ENCODE measurements at regions not wholly inside any gene's neighbourhood (a gene's known extent, or its start where the extent isn't known, plus 50 kb on each side); places are given as distances from the start of the nearest gene placed in this dataset.

- DNase-seq: no peak
Measured at GRCh38 chr6:71533939-71534379, 245.3 kb downstream of the OGFRL1 start.

GRCh38 chr6:71534921-71535320 lies 246.3 kb downstream of the OGFRL1 start:
- DNase-seq: no peak

- no peak for DNase-seq
Measured at GRCh38 chr6:71537717-71538116, 249.1 kb downstream of the OGFRL1 start.

DNA sequence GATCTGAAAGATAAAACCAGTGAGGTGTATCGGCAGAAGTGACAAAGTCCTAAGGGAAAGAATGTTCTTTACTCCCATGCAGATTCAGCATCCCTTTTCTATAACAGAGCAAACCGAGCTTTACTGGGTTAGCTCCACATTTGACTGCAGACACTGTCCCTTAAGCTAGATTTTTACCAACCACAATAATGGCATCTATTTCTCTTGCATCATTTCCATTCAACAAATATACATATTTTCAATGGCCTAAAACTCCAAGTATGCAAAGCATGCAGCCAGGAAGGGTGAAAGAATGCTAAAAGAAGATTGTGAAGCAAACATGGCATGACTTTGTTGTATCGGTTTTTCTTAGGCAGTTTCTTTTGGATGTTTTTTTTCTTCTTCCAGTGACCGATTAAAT lies 255.4 kb downstream of the OGFRL1 start:
- no peak for DNase-seq

DNA sequence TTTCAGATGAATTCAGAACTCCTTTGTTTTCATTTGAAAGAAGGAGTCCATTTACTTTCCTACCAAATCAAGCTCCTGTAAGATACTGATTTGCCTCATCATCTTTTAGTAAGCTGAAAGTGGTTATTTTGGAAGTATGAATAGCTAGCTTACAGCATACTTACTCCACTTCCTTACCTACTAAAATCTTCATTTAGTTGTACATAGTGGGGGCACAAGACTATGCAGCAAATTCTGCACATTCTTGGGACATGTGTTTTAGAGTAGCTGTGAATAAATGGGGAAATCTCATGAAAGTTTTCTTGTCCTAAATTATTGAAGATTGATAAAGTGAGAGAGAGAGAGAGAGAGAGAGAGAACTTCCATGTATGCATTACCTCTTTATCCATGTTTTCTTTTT lies 256.3 kb downstream of the OGFRL1 start:
- no peak for DNase-seq

GRCh38 chr6:71545905-71546304 lies 257.3 kb downstream of the OGFRL1 start:
- DNase-seq: no peak

DNA sequence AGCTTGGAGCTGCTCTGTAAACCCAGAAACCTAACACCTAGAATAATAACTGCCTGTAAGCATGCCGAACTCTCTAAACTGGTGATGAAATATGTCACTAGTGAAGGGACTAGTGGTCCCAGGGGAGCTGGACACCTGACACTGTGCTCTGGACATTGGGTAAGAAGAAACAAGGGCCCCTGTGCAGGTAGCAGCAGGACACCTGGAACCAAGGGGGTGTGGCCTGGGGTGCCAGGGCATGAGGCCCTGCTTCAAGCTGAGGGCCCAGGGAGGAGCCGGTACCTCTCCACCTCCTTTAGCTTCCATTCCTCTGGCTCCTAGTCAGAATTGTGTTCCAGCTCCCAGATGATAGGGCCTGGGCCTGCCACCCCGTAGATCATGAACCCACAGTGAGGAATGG lies 263.2 kb downstream of the OGFRL1 start:
- DNase-seq: no peak

DNA sequence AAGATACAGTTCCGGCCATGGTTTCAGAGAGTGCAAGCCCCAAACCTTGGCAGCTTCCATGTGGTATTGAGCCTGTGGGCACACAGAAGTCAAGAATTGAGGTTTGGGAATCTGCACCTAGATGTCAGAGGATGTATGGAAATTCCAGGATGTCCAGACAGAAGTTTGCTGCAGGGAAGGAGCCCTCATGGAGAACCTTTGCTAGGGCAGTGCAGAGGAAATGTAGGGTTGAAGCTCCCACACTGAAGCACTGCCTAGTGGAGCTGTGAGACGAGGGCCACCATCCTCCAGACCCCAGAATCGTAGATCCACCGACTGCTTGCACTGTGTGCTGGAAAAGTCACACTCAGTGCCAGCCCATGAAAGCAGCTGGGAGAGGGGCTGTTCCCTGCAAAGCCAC lies 267.5 kb downstream of the OGFRL1 start:
- DNase-seq: no peak

DNA sequence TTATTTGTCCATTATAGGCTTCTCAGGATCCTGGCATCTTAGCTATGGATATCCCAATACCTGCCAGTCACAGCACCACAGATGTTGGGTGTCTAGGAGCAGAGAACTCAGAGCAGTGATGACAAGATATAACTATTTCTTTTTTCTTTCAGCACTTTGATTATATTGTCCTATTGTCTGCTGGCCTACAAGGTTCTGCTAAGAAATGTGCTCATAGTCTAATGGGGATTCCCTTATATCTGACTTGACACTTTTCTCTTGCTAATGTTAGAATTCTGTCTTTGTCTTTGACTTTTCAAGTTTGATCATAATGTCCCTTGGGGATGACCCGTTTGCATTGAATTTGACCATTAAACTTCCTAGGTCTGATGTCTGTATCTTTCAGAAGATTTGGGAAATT lies 270.4 kb downstream of the OGFRL1 start:
- DNase-seq: no peak

DNA sequence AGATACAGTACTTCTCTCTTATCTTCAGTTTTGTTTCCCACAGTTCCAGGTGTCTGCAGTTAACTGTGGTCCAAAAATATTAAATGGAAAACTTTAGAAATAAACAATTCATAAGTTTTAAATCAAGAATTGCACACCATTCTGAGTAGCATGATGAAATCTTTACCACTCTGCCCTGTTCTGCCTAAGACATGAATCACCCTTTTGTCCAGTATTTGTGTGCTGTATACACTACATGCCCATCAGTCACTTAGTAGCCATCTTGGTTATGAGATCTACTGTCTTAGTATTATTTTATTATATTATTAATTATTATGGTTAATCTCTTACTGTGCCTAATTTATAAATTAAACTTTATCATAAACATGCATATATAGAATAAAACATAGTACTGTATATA lies 279.0 kb downstream of the OGFRL1 start:
- no peak for DNase-seq

- no peak for DNase-seq
Measured at GRCh38 chr6:71577766-71578165, 289.2 kb downstream of the OGFRL1 start.

- no peak for DNase-seq
Measured at GRCh38 chr6:71579902-71580301, 291.3 kb downstream of the OGFRL1 start.

DNA sequence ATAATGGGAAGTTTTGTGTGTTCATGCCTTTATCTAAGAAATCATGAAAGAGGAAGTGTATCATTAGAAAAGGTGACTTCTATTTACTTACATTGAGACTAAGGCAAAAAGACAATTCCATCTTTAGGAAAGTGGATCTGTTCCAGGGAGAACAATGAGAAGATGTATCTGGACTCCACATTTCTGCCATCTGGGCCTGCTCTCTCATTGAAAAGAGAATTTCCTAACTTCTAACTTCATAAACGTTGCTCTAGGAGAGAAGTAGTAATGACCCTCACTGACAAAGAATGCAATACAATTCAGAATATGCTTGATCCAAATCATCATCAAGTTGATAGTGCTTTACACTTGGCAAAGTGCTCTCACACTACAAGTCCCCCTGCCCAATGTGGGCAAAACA lies 294.2 kb downstream of the OGFRL1 start:
- no peak for DNase-seq

- no peak for DNase-seq
Measured at GRCh38 chr6:71584712-71585436, 296.3 kb downstream of the OGFRL1 start.

- no peak for DNase-seq
Measured at GRCh38 chr6:71585472-71585871, 296.9 kb downstream of the OGFRL1 start.

DNA sequence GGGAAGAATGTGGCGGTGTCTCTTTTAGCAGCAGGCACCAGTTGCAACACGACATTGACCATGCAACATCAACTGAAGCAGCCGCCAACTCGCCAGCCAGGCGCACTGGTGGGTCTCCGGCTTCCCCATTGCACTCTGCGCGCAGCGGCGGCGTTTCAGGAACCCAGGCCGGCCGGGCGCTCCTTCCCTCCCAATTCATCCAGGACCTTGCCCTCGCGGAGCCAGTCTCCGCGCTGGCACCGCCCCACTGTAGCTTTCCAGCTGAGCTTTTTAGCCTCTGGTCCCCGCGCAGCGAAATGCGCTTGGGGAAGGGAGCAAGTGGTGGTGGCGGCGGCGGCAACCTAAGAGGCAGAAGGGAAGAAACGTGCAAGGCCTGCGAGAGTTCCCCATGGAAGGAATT lies 297.9 kb upstream of the RIMS1 start:
- no peak for DNase-seq

DNA sequence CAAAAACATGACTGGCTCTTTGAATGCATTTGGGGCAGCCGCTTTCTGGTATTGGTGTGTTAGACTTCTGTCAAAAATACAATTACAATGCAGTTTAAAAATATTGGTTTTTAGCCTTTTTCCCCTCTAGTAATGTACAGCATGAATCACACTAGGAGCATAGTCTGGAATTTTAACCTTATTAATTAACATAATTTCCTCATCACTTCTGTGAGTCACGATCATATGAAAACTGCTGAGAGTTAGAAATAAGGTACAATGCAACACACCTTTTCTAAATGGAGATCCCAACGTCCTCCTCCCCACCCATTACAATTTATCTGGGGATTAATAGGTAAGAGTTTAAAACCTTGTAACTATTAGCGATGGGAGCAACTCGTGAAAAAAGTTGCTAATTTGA lies 297.1 kb upstream of the RIMS1 start:
- no peak for DNase-seq

GRCh38 chr6:71592643-71593042 lies 293.7 kb upstream of the RIMS1 start:
- DNase-seq: no peak

DNA sequence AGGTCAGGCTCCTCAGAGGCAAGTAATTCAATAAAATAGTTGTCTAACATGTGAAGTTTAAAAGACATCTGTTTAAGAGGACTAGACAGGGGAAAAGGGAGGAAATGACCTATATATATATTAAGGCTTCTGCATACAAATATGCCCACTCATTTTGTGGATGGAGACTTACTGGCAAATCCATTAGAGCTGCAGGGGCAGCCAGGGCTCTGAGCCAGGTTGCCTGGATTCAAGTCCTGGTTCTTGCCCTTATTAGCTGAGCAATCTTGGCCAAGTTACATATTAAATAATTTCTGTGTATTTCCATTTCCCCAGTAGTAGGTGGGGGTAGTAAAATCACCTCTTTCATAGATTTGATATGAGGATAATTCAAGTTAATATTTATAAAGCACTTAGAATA lies 287.0 kb upstream of the RIMS1 start:
- DNase-seq: no peak

GRCh38 chr6:71602385-71603007 lies 283.9 kb upstream of the RIMS1 start:
- DNase-seq: no peak

GRCh38 chr6:71603021-71603420 lies 283.3 kb upstream of the RIMS1 start:
- DNase-seq: no peak

- no peak for DNase-seq
Measured at GRCh38 chr6:71608646-71609045, 277.7 kb upstream of the RIMS1 start.

DNA sequence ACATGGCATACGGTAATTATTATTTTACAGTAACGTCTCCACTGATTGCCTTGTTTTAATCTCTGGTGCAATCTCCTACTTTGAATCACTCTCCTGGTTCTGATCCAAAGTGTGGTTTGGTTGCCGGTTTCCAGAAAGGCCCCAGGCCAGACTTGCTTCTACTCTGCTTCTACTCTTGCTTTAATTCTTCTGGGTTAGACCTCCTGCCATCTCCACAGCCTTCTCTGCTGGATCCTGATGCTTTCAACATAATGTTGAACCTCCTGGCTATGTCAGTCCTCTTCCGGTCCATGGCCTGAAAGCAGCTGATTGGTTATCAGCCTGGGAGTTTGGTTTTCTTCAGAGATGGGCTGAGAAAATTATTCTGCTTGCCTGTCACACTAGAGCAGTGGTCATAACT lies 266.5 kb upstream of the RIMS1 start:
- no peak for DNase-seq

DNA sequence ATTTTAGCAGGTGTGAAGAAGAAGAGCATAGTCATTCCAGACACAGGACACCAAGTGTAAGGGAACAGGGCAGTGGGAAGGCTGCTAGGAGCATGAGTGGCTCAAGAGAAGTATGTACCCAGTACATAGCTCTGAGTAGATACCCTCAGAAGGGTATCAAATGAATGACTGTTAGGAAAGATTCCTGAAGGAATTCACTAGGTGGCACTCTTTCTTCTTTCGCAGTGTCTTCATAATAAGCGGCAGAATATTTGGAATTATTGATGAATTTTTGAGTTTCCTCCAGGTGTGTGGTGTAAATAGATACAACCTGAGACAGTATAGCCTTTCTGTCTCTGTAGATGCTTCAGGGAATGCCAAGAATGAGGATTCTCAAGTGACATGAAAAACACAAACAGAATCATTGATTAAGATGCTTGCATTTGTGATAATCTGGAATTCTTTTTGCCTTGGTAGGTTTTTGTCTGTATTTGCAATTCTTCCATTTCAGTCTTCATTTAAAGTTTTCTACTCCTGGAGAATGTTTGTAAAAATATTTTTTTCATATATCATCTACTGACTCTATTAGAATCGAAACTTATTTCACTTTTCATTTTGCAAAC lies 264.3 kb upstream of the RIMS1 start:
- DNase-seq: peak; percentile 2

DNA sequence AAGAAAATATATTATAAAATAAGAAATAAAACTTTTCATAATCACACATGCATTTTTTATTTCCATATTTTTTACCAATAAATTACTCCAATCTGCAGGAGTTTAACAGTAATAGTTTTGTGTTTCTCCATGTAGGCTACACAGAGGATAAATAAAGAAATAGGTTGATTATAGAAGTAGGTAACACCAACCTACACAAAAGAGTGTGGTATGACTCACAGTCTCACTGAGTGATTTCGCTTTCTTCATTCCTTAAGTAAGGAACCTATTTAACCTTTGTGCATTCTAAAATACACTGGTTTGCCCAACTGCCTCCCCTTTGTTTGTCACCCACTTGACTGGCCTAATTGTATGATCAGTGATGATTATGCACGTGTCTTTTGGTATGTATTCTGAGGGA lies 244.2 kb upstream of the RIMS1 start:
- no peak for DNase-seq

Data from NCI-H1105 (cell line).